ENCODE measurements at regions not wholly inside any gene's neighbourhood (a gene's known extent, or its start where the extent isn't known, plus 50 kb on each side); places are given as distances from the start of the nearest gene placed in this dataset.

DNA sequence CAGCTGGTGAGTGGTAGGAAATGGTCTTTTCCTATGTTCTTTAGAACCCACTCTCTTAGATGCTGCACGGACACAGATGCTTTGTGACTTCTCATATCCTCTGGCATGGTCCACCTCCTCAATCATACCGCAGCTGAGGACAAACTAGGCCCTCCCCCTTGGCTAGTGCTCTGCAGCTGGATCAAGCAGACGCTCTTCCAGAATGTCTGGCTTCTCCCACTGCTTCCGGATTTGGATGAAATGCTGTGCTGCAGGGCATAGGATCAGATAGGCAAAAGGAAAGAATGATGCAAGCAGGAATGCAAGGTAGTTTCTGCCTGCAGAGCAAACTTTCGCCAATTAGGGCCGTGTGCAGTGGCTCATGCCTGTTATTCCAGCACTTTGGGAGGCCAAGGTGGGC, 75.7 kb upstream of the SLC4A7 start:
- intact Hi-C loops (cut with micrococcal nuclease) (loop anchor here (1.0 to 2.0 kb wide), 7 partner anchors 16 to 200 kb away; partner anchors contain the start of gene SLC4A7), dilution Hi-C loops (cut with MboI; ENCODE audit: extremely low pct_ligation_motif_present, low sequenced_read_pairs) (no loop called here)
- DNase-seq (ENCODE audit: low read depth, low spot score) (peak; percentile 99), FAIRE-seq (peak; percentile 99)
- no peaks in the 10 kb centered on the region for H3K79me2 ChIP-seq (ENCODE audit: control insufficient read depth, insufficient read depth, low read length)
- no peaks in the 10 kb centered on the region for H3K9me1 ChIP-seq (replicated peaks; ENCODE audit: control insufficient read depth, extremely low read depth, insufficient read depth, low read length)
- H3K9me3 ChIP-seq (replicated peaks; ENCODE audit: control insufficient read depth, insufficient read depth, low read length), result no peaks in the 10 kb centered on the region
- H4K20me1 ChIP-seq (replicated peaks; ENCODE audit: control insufficient read depth, extremely low read depth, insufficient read depth, low read length), result no peaks in the 10 kb centered on the region
- BruUV-seq (replicated peaks), result no TSS peak
- CTCF ChIA-PET, result interaction anchor here (2.4 to 2.5 kb wide), 2 partner anchors 31 to 121 kb away, joined by 10 to 13 read pairs; no protein-coding TSS in a partner anchor
- POLR2A ChIA-PET, result interaction anchor here (1.4 kb wide), 1 partner anchor 76 kb away, joined by 4 read pairs; the partner anchor contains the start of gene SLC4A7
- no peaks in the 10 kb centered on the region for H3K27me3 ChIP-seq (ENCODE audit: control insufficient read depth in 2 of 2, insufficient read depth in 2 of 2, low read length in 2 of 2)
- TF ChIP-seq JUN (IDR thresholded peaks at IDR 0.05; ENCODE audit: borderline replicate concordance, insufficient read depth, insufficient read length, low read depth), result peak; percentile 33
- TF ChIP-seq MYC (IDR thresholded peaks at IDR 0.05; ENCODE audit: low read depth, low read length), result no peak
- peak; percentile 74 for TF ChIP-seq GATA2 (IDR thresholded peaks at IDR 0.05; ENCODE audit: insufficient read depth, insufficient read length, low read depth, low read length)
- no peak for TF ChIP-seq EZH2 (IDR thresholded peaks at IDR 0.05; ENCODE audit: borderline replicate concordance, low read depth, low read length, severe bottlenecking)
- peak; percentile 66 for TF ChIP-seq FOS (IDR thresholded peaks at IDR 0.05; ENCODE audit: borderline replicate concordance, insufficient read depth, low read length)
- TF ChIP-seq, protein P1, sequence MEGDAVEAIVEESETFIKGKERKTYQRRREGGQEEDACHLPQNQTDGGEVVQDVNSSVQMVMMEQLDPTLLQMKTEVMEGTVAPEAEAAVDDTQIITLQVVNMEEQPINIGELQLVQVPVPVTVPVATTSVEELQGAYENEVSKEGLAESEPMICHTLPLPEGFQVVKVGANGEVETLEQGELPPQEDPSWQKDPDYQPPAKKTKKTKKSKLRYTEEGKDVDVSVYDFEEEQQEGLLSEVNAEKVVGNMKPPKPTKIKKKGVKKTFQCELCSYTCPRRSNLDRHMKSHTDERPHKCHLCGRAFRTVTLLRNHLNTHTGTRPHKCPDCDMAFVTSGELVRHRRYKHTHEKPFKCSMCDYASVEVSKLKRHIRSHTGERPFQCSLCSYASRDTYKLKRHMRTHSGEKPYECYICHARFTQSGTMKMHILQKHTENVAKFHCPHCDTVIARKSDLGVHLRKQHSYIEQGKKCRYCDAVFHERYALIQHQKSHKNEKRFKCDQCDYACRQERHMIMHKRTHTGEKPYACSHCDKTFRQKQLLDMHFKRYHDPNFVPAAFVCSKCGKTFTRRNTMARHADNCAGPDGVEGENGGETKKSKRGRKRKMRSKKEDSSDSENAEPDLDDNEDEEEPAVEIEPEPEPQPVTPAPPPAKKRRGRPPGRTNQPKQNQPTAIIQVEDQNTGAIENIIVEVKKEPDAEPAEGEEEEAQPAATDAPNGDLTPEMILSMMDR (IDR thresholded peaks at IDR 0.05; ENCODE audit: extremely low read depth in 1 of 2, insufficient read depth in 1 of 2, low read depth in 1 of 2, low read length in 2 of 2), result no peak
- TF ChIP-seq, protein P2, sequence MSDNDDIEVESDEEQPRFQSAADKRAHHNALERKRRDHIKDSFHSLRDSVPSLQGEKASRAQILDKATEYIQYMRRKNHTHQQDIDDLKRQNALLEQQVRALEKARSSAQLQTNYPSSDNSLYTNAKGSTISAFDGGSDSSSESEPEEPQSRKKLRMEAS (IDR thresholded peaks at IDR 0.05; ENCODE audit: insufficient read depth, insufficient read length), result no peak
- TF ChIP-seq POLR2AphosphoS5 (IDR thresholded peaks at IDR 0.05; ENCODE audit: insufficient read depth, low read depth, low read length), result peak; percentile 83
- peak; percentile 27 for TF ChIP-seq POLR2A (IDR thresholded peaks at IDR 0.05; ENCODE audit: low read depth, low read length)
- peak overlapping the region; percentile 6 for H3K4me2 ChIP-seq (ENCODE audit: insufficient read depth, low read length)
- no peak overlapping the region for H3K9ac ChIP-seq (replicated peaks; ENCODE audit: extremely low read depth, insufficient read depth, low read length)
- H3K27ac ChIP-seq (ENCODE audit: insufficient read depth, low read depth, low read length), result peak overlapping the region; percentile 85
- H3K36me3 ChIP-seq (ENCODE audit: control insufficient read depth in 2 of 2, extremely low read depth in 1 of 2, insufficient read depth in 2 of 2, low read length in 2 of 2), result no peaks in the 10 kb centered on the region
- H3K4me1 ChIP-seq (ENCODE audit: control insufficient read depth, extremely low read depth, insufficient read depth, low read length), result peaks cover 18% of the 10 kb centered on the region
- no peak overlapping the region for H2AFZ ChIP-seq (ENCODE audit: low read depth, low read length)
- H3K4me3 ChIP-seq (replicated peaks in 1 of 3; ENCODE audit: insufficient read depth in 1 of 3, low read depth in 1 of 3, low read length in 3 of 3), result no peak overlapping the region

Measured in endothelial cell of umbilical vein (primary cell).